IPS-18a (cell line): ENCODE measurements at regions not wholly inside any gene's neighbourhood (a gene's known extent, or its start where the extent isn't known, plus 50 kb on each side); places are given as distances from the start of the nearest gene placed in this dataset.
"Not testable (repeated sequence)": the region's sequence is repeated elsewhere in the genome, so short reads cannot be mapped to it uniquely, and the experiment has no call there.

ENCODE experiments used
- H3K27ac ChIP-seq: one replicate; pipeline ENCODE4 v1.5.1; 2013; ENCODE audit warnings: low read length
- H3K27me3 ChIP-seq: one replicate; pipeline ENCODE4 v1.6.1; 2013; ENCODE audit warnings: mild to moderate bottlenecking, low read length; ENCODE audit not compliant: control insufficient read depth, insufficient read depth
- H3K36me3 ChIP-seq: one replicate; pipeline ENCODE4 v1.6.1; 2013; ENCODE audit warnings: low read depth, low read length; ENCODE audit not compliant: control insufficient read depth
- H3K4me1 ChIP-seq: one replicate; pipeline ENCODE4 v1.6.1; 2013; ENCODE audit warnings: low read depth, low read length; ENCODE audit not compliant: control insufficient read depth
- H3K4me3 ChIP-seq: one replicate; pipeline ENCODE4 v1.5.1; 2013; ENCODE audit warnings: low read length
- H3K9ac ChIP-seq: one replicate; pipeline ENCODE4 v1.6.1; 2013; ENCODE audit warnings: mild to moderate bottlenecking, low read length, moderate library complexity
- H3K9me3 ChIP-seq: one replicate; pipeline ENCODE4 v1.6.1; 2013; ENCODE audit warnings: low read depth, low read length; ENCODE audit not compliant: control insufficient read depth

DNA sequence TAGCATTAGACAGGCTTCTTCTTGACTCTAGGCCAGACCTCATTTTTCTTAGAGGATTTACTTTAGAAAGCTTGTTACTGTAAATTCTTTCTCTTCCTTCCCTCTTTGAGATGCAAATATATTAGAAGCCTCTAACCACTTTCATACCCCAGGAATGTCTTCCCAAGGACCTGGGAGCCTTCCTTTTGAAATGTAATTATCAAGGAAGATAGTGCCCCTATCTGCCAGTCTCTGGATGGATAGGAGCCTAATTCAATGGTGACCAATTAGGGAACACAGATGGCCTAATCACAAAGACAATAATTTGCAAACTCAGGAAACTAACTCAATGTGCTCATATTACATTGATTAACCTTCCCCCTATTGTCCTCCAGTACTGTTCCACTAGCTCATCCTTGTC, 145.6 kb upstream of the DCAF8L1 start:
- Histone ChIP-seq H3K36me3 (no peaks in the 10 kb centered on the region), H3K9me3 (peaks cover 12% of the 10 kb centered on the region), H3K27me3 (peaks cover 71% of the 10 kb centered on the region), H3K9ac (no peak overlapping the region), H3K27ac (no peak overlapping the region), H3K4me1 (no peaks in the 10 kb centered on the region), H3K4me3 (no peak overlapping the region)

DNA sequence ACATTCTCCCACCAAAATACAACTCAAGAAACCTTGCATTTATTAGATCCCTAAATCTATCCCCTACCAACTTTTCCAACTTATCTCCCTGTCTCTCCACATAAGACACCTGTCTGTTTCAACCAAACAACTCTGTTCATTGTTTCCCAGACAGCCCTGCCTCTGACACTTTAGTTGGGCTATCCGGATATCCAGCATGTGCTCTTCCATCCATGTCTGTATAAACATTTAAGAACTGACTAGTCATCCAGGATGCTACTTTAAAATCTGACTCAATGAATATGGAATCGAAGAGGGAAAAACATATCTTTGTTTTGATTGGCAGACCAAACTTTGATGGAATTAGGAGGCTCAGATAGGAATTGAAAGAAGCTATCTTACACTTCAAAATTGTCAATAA, 143.2 kb upstream of the DCAF8L1 start:
- Histone ChIP-seq H3K27me3 (peaks cover 66% of the 10 kb centered on the region), H3K9ac (no peak overlapping the region), H3K36me3 (no peaks in the 10 kb centered on the region), H3K27ac (no peak overlapping the region), H3K9me3 (peaks cover 18% of the 10 kb centered on the region), H3K4me1 (no peaks in the 10 kb centered on the region), H3K4me3 (no peak overlapping the region)

DNA sequence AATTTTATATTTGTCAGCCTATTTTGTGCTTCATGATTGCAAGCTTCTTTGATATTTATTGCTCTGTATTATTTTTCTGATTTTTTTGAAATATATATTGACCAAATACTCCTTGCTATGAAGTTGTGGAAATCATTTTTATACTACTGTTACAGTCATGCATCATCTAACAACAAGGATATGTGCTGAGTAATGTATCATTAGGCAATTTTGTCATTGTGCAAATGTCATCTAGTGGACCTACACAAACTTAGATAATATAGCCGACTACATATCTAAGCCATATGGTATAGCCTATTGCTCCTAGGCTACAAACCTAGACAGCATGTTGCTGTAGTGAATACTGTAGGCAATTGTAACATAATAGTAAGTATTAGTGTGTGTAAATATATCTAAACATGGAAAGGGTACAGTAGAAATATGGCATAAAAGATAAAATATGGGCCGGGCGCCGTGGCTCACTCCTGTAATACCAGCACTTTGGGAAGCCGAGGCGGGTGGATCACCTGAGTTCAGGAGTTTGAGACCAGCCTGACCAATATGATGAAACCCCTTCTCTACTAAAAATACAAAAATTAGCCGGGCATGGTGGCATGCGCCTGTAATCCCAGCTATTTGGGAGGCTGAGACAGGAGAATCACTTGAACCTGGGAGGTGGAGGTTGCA, 139.5 kb upstream of the DCAF8L1 start:
- not testable (repeated sequence) for H3K36me3 ChIP-seq, H3K4me3 ChIP-seq, H3K4me1 ChIP-seq, H3K27ac ChIP-seq, H3K9ac ChIP-seq
- Histone ChIP-seq H3K9me3 (peaks cover 29% of the 10 kb centered on the region), H3K27me3 (peaks cover 31% of the 10 kb centered on the region)

DNA sequence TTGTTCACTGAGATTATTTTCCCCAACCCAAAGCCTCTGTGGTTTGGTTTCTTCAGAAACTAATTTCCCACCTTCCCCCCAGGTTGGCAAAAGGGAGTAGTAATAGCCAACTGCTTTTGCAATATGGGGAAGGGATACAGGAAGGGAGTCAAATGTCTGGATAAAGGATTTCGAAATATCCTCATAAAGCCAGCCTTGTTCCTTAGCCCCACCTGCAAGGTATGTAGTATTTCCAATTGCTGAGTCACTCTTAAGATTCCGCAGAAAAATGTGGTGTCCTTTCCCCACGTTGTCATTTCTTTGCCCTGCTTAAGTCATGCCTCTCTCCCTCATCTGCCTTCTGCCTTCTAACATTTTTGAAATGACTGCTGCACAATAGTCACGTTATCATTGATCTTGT, 138.8 kb upstream of the DCAF8L1 start:
- H3K27ac ChIP-seq = no peak overlapping the region
- no peak overlapping the region for H3K4me3 ChIP-seq
- peaks cover 32% of the 10 kb centered on the region for H3K9me3 ChIP-seq
- H3K36me3 ChIP-seq = no peaks in the 10 kb centered on the region
- H3K4me1 ChIP-seq = no peaks in the 10 kb centered on the region
- H3K9ac ChIP-seq = no peak overlapping the region
- H3K27me3 ChIP-seq = peaks cover 25% of the 10 kb centered on the region

DNA sequence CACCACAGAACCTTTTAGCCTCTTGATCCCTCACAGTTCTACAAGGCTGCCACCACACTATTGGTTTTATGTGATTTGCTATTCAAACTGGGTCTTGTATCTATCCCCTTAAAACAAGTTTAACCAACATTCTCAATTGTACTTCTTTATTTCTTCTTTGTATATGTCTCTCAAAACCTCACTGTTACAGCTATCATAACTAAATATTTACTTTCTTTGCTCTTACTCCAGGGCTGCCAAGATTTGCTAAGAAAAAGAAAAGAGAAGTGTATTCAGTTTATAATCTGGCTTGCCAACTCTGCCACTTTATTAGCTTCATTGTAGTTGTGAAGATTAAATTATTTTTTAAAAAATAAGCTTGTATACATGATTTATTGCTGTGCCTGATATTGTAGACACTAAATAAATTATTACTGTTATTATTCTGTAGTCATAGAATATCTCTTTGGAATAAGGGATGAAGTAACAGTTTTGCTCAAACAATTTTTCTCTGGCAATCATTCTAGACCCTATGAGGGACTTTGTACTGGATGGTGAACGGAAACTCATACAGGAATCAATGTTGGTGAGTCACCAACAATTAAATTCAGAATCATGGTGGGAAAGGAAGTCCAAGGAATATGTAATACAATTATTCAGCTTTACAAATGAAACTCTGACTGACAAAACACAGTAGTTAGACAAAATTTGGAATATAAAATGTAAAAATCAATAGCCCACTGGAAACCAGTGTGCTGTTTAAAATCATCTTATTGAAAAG, 127.1 kb upstream of the DCAF8L1 start:
- Histone ChIP-seq H3K27me3 (no peaks in the 10 kb centered on the region), H3K27ac (no peak overlapping the region), H3K36me3 (no peaks in the 10 kb centered on the region), H3K9ac (no peak overlapping the region), H3K4me3 (no peak overlapping the region), H3K9me3 (peaks cover 21% of the 10 kb centered on the region), H3K4me1 (no peaks in the 10 kb centered on the region)

DNA sequence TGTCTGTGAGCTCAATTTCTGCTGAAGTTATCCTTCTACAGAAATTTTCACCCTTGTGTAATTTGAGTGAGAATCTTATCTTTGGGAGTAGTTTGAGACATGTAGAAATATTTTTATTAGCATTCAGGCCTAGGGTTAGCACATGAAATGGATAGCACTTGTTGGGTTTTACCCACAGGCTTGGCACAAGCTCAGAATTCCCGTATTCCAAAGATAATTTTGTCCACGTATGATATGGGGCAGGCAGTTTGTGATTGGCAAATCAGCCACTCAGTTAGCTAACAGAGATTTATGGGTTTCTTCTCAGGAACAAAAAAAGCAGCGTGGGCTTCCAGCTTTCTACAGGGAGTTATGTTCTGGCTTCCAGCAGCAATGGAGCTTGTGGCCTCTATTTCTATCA, 117.9 kb upstream of the DCAF8L1 start:
- Histone ChIP-seq H3K9me3 (peaks cover 9% of the 10 kb centered on the region), H3K4me1 (no peaks in the 10 kb centered on the region), H3K27ac (no peak overlapping the region), H3K27me3 (no peaks in the 10 kb centered on the region), H3K36me3 (no peaks in the 10 kb centered on the region), H3K4me3 (no peak overlapping the region), H3K9ac (no peak overlapping the region)

DNA sequence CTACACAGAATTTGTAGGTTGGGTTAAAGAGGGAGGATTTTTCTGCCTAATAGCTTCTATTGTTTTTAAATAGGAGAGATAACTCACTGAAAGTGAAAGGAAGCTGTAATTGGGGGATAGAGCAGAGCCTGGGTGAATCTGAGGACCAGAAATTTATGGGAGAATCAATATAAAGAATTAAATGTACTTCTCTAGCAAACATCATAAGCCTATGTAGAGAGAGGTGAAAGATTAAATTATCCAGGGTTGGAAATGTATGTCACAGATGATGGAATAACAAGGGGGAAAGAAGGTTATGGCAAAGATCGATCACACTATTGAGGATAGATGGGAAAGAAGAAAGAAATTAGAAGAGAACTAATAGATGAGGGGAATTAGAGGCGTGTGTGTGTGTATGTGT, 104.4 kb upstream of the DCAF8L1 start:
- Histone ChIP-seq H3K9ac (no peak overlapping the region), H3K4me1 (no peaks in the 10 kb centered on the region), H3K27ac (no peak overlapping the region), H3K36me3 (no peaks in the 10 kb centered on the region), H3K9me3 (peaks cover 10% of the 10 kb centered on the region), H3K4me3 (no peak overlapping the region), H3K27me3 (no peaks in the 10 kb centered on the region)

DNA sequence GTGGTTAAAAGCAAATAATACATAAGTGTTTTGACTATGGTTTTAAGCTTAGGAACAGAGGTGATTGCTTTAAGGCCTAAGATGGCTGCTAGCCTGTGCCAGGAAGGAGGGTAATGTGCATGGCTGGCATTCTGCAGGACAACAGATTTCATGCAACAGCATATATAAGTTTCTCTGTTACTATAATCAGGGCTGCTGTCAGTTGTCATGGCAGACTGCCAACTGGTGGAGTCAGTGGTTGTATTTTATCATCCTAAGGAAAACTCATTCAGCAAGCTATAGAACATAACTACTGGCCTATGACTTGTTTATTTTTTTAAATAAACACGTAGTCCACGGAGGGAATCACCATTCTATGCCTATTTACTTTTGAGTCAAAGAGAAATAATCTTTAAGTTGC, 77.7 kb upstream of the DCAF8L1 start:
- no peak overlapping the region for H3K27ac ChIP-seq

DNA sequence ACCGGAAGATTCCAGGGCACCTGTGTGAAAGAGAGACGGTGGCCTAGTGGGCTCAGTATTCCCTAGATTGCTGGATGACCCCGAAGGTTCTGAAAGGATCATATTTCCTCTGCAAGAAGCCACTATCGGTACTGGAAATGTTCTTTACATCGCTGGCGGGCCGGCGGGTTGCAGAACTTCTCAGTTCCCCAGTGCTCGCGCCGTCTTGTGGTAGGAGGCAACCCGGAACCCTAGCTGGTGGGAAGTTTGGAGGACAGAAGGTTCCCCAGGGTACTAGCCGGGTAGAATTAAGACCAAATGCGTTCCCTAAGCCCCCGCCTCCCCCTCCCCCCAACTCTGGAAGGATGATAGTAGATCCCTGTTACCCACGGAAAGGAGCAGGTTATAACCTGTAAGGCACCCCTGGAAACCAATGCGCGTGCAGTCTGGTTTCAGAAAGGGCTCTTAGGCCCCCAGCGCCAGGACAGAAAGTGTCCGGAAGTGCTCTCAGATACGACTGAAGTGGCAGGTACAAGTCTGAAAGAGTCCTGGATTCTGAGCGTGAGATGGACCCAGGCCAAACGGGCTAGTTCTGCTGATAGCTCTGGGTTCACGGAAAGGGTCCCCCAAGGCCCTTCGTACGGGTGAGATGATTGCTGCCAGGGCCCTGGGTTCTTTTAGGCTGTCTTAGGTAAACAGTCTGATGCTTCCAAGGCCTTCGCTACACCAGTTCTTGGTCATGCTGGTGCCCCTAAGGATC, 61.7 kb upstream of the DCAF8L1 start:
- Histone ChIP-seq H3K9me3 (no peaks in the 10 kb centered on the region), H3K9ac (no peak overlapping the region), H3K36me3 (no peaks in the 10 kb centered on the region), H3K27ac (no peak overlapping the region), H3K27me3 (no peaks in the 10 kb centered on the region), H3K4me1 (no peaks in the 10 kb centered on the region), H3K4me3 (no peak overlapping the region)

More for the DNA sequence above, 77.7 kb upstream of the DCAF8L1 start:
- H3K9ac ChIP-seq = no peak overlapping the region
- H3K27me3 ChIP-seq = no peaks in the 10 kb centered on the region
- H3K36me3 ChIP-seq = no peaks in the 10 kb centered on the region
- peaks cover 10% of the 10 kb centered on the region for H3K9me3 ChIP-seq
- no peaks in the 10 kb centered on the region for H3K4me1 ChIP-seq
- H3K4me3 ChIP-seq = no peak overlapping the region

DNA sequence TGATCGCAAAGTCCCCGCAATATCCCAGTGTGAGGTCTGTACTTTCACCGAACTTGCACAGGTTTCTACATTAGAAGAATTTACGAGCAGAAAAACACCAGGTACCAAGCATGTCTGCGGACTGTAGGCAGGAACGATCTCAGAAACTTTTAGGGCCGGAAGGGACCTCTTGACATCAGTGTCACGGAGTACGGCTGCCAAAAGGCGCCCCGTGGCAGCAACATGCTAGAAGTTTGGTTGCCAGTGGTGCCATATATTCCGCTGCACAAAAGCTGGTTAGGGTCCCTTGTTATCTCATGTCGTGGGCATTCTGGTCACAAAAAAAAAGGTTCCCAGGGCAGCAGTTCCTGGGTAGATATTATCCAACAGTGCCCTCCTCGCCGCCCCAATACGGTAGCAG, 61.0 kb upstream of the DCAF8L1 start:
- Histone ChIP-seq H3K9me3 (no peaks in the 10 kb centered on the region), H3K27me3 (no peaks in the 10 kb centered on the region), H3K4me3 (no peak overlapping the region), H3K36me3 (no peaks in the 10 kb centered on the region), H3K4me1 (no peaks in the 10 kb centered on the region), H3K9ac (no peak overlapping the region), H3K27ac (no peak overlapping the region)

DNA sequence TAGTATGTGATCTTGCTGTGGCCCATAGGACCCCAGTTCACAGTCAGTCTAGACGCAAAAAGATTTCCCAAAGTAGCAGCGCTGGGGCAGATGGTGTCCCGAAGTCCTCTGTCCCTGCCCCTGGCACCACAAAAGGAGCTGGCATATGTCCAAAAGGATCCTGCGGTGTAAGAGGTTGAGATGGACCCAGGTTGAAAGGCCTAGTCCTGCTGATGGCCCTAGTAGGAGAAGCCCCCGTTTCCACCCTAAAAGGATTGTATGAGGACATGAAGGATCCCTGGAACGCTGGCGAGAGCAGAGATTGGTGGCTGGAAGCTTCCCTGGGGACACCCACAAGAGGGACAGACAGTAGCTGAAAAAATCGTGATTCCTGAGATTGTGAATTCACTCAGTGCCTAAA, 58.0 kb upstream of the DCAF8L1 start:
- no peak overlapping the region for H3K4me3 ChIP-seq
- H3K9me3 ChIP-seq = no peaks in the 10 kb centered on the region
- H3K27me3 ChIP-seq = no peaks in the 10 kb centered on the region
- no peaks in the 10 kb centered on the region for H3K4me1 ChIP-seq
- H3K36me3 ChIP-seq = no peaks in the 10 kb centered on the region
- no peak overlapping the region for H3K27ac ChIP-seq
- no peak overlapping the region for H3K9ac ChIP-seq
